Kidney epithelial cell (primary cell): ENCODE measurements at regions not wholly inside any gene's neighbourhood (a gene's known extent, or its start where the extent isn't known, plus 50 kb on each side); places are given as distances from the start of the nearest gene placed in this dataset.

Source experiments
- DNase-seq: peaks from one replicate; pipeline ENCODE4 v3.0.0-alpha.2; 2010; ENCODE audit warnings: low read depth
- H3K27me3 ChIP-seq: 2 replicates; pipeline ENCODE4 v1.6.0; 2011; ENCODE audit warnings: low read length; ENCODE audit not compliant: control insufficient read depth, insufficient read depth
- H3K36me3 ChIP-seq: 2 replicates; pipeline ENCODE4 v1.5.1; 2011; ENCODE audit warnings: low read length; ENCODE audit not compliant: control insufficient read depth, insufficient read depth
- H3K4me3 ChIP-seq: 2 replicates; pipeline ENCODE4 v1.5.1; 2011; ENCODE audit warnings: low read depth, mild to moderate bottlenecking, control low read depth, low read length
- TF ChIP-seq, protein P1 (sequence below): IDR thresholded peaks from 2 replicates; pipeline ENCODE4 v1.5.1; 2011; ENCODE audit warnings: mild to moderate bottlenecking, moderate library complexity, low read length, control low read depth, inconsistent platforms; ENCODE audit not compliant: insufficient read depth, poor library complexity, severe bottlenecking

DNA sequence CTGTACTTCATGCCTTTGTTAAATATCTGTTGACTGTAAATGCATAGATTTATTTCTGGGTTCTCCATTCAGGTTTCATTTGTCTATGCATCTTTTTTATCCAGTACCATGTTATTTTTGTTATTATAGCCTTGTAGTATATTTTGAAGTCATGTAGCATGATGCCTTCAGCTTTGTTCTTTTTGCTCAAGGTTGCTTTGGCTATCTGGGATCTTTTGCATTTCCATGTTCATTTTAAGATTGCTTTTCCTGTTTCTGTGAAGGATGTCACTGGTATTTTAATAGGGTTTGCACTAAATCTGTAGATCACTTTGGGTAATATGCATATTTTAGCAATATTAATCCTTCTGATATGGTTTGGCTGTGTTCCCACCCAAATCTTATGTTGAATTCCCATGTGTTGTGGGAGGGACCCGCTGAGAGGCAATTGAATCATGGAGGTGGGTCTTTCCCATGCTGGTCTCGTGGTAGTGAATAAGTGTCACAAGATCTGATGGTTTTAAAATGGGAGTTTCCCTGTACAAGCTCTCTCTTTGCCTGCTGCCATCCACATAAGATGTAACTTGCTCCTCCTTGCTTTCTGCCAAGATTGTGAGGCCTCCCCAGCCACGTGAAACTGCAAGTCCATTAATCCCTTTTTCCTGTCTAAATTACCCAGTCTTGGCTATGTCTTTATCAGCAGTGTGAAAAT, 302.8 kb upstream of the SEMA3C start:
- H3K4me3 ChIP-seq: no peak overlapping the region
- H3K36me3 ChIP-seq: no peaks in the 10 kb centered on the region
- no peak for DNase-seq
- no peaks in the 10 kb centered on the region for H3K27me3 ChIP-seq
- TF ChIP-seq, protein P1, sequence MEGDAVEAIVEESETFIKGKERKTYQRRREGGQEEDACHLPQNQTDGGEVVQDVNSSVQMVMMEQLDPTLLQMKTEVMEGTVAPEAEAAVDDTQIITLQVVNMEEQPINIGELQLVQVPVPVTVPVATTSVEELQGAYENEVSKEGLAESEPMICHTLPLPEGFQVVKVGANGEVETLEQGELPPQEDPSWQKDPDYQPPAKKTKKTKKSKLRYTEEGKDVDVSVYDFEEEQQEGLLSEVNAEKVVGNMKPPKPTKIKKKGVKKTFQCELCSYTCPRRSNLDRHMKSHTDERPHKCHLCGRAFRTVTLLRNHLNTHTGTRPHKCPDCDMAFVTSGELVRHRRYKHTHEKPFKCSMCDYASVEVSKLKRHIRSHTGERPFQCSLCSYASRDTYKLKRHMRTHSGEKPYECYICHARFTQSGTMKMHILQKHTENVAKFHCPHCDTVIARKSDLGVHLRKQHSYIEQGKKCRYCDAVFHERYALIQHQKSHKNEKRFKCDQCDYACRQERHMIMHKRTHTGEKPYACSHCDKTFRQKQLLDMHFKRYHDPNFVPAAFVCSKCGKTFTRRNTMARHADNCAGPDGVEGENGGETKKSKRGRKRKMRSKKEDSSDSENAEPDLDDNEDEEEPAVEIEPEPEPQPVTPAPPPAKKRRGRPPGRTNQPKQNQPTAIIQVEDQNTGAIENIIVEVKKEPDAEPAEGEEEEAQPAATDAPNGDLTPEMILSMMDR: no peak

DNA sequence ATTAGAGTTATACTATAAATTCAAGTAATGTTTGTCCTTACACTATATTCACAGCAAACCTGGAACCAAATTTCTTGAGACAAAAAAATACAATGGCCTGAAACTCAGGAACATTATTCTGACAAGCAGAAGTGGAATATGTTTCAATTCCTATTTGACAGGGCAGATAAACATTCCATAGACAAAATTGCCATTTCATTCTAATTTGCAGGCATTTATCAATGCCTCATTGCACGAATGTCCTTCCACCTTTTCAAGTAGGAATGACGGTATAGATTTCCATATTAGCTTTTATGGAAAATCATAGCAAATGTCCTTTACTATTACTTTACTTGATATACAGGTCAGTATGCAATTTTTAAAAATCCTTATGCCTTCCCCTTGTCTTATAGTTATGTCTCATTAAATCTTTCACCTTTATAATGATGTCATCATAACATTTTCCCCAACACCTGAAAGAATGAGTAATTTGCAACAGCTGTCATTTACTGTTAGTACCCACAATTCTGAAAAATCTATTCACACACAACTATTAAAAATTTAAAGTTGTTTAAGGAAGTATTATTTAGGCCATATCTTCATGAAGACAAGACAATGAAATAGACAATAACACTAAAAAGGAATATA, 299.7 kb upstream of the SEMA3C start:
- TF ChIP-seq, protein P1: no peak
- no peak overlapping the region for H3K4me3 ChIP-seq
- H3K36me3 ChIP-seq: no peaks in the 10 kb centered on the region
- H3K27me3 ChIP-seq: no peaks in the 10 kb centered on the region
- no peak for DNase-seq

DNA sequence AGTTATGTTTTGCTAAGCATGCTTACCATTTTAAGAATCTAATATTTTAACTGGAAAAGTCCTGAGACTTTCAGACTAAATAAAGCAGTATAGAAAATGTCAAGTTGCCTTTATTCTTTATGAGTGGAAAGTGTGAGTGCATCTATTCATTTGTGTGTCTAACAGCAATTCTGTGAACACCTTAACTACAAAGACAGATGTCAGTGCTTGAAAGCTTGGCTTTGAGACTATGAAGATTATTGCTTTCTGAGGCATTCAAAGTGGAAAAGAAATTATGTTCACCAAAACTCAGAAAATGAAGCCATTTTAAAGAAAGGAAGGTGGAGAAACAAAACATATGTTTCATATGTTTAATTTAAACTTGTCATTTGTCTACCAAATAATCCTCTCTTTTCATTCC, 294.5 kb upstream of the SEMA3C start:
- Histone ChIP-seq H3K36me3 (no peaks in the 10 kb centered on the region), H3K4me3 (no peak overlapping the region), H3K27me3 (no peaks in the 10 kb centered on the region)
- TF ChIP-seq, protein P1: no peak
- no peak for DNase-seq

DNA sequence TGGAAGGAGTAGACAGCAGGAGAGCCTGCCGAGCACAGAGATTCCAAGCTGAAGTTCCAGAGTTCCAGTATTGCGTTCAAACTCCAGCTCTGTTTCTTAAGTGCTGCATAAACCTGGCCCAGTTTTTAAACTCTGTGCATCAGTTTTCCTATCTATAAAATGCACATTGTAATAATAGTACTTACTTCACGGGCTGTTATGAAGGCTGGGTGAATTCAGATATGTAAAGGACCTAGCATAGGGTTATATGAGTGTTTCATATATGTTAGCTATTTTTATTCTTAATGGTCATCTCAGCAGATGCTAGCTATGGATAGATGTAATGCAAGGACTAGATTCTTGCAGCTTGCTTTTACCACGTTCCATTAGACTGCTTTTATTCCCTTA, 293.1 kb upstream of the SEMA3C start:
- Histone ChIP-seq H3K27me3 (no peaks in the 10 kb centered on the region), H3K36me3 (no peaks in the 10 kb centered on the region), H3K4me3 (no peak overlapping the region)
- no peak for DNase-seq
- TF ChIP-seq, protein P1: no peak

DNA sequence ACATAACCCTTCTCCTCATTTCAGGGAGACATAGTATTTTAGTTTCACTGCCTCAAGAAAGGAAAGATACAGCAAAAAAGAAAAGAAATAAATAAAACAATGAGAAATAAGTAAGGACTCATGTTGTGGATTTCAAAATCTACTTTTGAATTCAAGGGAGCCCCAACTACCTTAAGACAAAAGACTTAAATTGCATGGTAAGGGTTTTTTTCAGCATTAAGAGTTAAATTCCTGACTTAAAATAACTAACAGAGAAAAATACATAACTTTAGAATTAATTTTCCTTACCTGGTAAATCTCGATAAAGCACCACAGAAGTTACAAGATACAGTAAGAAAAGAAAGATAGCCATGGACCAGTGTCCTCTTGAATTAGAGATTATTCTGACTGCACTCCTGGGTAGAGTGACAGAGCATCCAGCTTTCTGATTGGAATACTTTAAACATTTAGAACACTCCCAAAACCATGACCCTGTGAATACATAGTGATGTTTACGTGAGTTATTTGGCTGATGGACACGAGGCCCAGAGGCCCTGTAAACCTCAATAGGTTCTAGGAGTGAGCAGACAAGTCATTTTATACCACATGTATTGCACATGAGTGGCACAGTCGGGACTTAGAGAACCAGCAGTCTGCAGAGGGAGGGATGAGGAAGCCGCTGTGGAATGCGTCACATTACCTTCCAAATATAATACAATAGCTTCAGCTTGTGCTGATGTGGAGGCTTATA, 292.5 kb upstream of the SEMA3C start:
- DNase-seq: no peak
- H3K36me3 ChIP-seq: no peaks in the 10 kb centered on the region
- no peak overlapping the region for H3K4me3 ChIP-seq
- no peaks in the 10 kb centered on the region for H3K27me3 ChIP-seq
- TF ChIP-seq, protein P1: no peak
